Caco-2 (cell line): ENCODE measurements at regions not wholly inside any gene's neighbourhood (a gene's known extent, or its start where the extent isn't known, plus 50 kb on each side); places are given as distances from the start of the nearest gene placed in this dataset.
"Not testable (repeated sequence)": the region's sequence is repeated elsewhere in the genome, so short reads cannot be mapped to it uniquely, and the experiment has no call there.

Experiments
- BruUV-seq: library from RNA; stranded (reverse); fragments of 400-500 nt; replicated peaks from 2 replicates; lab custom pipeline; 2021; lab: Mats Ljungman, UMichigan
- CTCF ChIA-PET: fragments of 300-600 bp; sonication (Branson Sonifier 250); formaldehyde crosslinking; loops from one replicate; lab custom pipeline; 2022; ENCODE audit warnings: antibody characterized with exemption; lab: Charles Lee
- POLR2A ChIA-PET: fragments of 300-600 bp; sonication (Branson Sonifier 250); formaldehyde crosslinking; loops from one replicate; lab custom pipeline; 2022; ENCODE audit warnings: antibody characterized with exemption; lab: Charles Lee
- DNase-seq, 2 experiments: peaks; one replicate each; pipeline versions ENCODE4 v3.0.0 to v3.0.0-alpha.2; 2020 to 2022
- H3K27me3 ChIP-seq: replicated peaks from 2 replicates; pipeline ENCODE4 v1.6.0; 2011; ENCODE audit warnings: low read length; ENCODE audit not compliant: control insufficient read depth, insufficient read depth
- H3K36me3 ChIP-seq: 2 replicates; pipeline ENCODE4 v1.5.1; 2011; ENCODE audit warnings: low read length; ENCODE audit not compliant: control insufficient read depth, insufficient read depth
- H3K4me1 ChIP-seq: fragments of 250-450 bp; sonication (Bioruptor Pico); 2 replicates; pipeline ENCODE4 v1.5.1; 2020; ENCODE audit warnings: mild to moderate bottlenecking
- H3K4me3 ChIP-seq: 2 replicates; pipeline ENCODE4 v1.5.1; 2011; ENCODE audit warnings: low read depth, mild to moderate bottlenecking, control low read depth, low read length
- H3K9me3 ChIP-seq: fragments of 250-450 bp; sonication (Bioruptor Pico); 2 replicates; pipeline ENCODE4 v1.5.1; 2020; ENCODE audit warnings: mild to moderate bottlenecking, moderate library complexity
- H3K27ac Mint-ChIP-seq: one replicate; pipeline ENCODE4 v1.8.0; 2022; ENCODE audit warnings: mixed read lengths; ENCODE audit not compliant: unreplicated experiment
- H3K27me3 Mint-ChIP-seq: one replicate; pipeline ENCODE4 v1.8.0; 2022; ENCODE audit warnings: mixed read lengths; ENCODE audit not compliant: insufficient read depth, unreplicated experiment
- H3K36me3 Mint-ChIP-seq: one replicate; pipeline ENCODE4 v1.8.0; 2022; ENCODE audit warnings: mild to moderate bottlenecking, mixed read lengths; ENCODE audit not compliant: insufficient read depth, unreplicated experiment
- H3K4me1 Mint-ChIP-seq: one replicate; pipeline ENCODE4 v1.8.0; 2022; ENCODE audit warnings: low read depth, mixed read lengths; ENCODE audit not compliant: unreplicated experiment
- H3K4me3 Mint-ChIP-seq: one replicate; pipeline ENCODE4 v1.8.0; 2022; ENCODE audit warnings: mild to moderate bottlenecking, moderate library complexity, mixed read lengths; ENCODE audit not compliant: unreplicated experiment
- H3K9me3 Mint-ChIP-seq: one replicate; pipeline ENCODE4 v1.8.0; 2022; ENCODE audit warnings: mixed read lengths; ENCODE audit not compliant: unreplicated experiment
- intact Hi-C: fragments of 100-400 bp; cut with micrococcal nuclease; formaldehyde crosslinking; loops from one replicate; pipeline ENCODE4 v1.10.0; 2022; ENCODE audit not compliant: unreplicated experiment
- TF ChIP-seq, protein P1 (sequence below), 2 experiments: fragments of 200-600 bp in 1 of 2; IDR thresholded peaks; 1 replicate in 1 of 2; 2 replicates in 1 of 2; pipeline versions ENCODE4 v1.5.1 to v1.8.0; 2011 to 2022; ENCODE audit warnings: antibody characterized with exemption in 1 of 2, control low read depth in 1 of 2, inconsistent platforms in 1 of 2, low read depth in 1 of 2, low read length in 1 of 2, mild to moderate bottlenecking in 1 of 2, moderate library complexity in 1 of 2; ENCODE audit not compliant: insufficient read depth in 1 of 2, severe bottlenecking in 1 of 2, unreplicated experiment in 1 of 2

DNA sequence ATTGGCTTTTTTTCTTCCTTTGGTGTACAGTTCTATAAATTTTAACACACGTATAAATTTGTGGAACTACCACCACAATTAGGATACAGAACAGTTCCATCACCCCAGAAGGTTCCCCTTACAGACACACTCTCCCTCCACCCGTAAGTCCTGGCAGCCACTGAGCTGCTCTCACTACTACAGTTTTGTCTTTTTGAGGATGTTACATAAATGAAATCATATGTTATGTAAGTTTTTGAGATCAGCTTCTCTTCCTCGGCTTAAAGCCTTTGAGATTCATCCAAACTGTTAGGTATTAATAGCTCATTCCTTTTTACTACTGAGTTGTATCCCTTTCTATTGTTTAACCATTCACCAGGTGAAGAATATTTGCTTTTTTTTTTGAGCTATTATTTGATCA, 74.3 kb upstream of the SLC24A4 start:
- ChIA-PET POLR2A (no interaction called here), CTCF (no interaction called here)
- Histone ChIP-seq H3K36me3 (no peaks in the 10 kb centered on the region), H3K4me3 (no peak overlapping the region), H3K27me3 (no peaks in the 10 kb centered on the region; the same call in 1 of the 2 replicates), H3K4me1 (no peaks in the 10 kb centered on the region), H3K9me3 (peaks cover 10% of the 10 kb centered on the region; the same call in 1 of the 2 replicates)
- Mint-ChIP-seq H3K4me3 (no peak overlapping the region), H3K9me3 (peaks cover 11% of the 10 kb centered on the region), H3K36me3 (no peaks in the 10 kb centered on the region), H3K4me1 (no peaks in the 10 kb centered on the region), H3K27ac (no peak overlapping the region), H3K27me3 (peaks cover 22% of the 10 kb centered on the region)
- no peak for DNase-seq
- TF ChIP-seq, protein P1, sequence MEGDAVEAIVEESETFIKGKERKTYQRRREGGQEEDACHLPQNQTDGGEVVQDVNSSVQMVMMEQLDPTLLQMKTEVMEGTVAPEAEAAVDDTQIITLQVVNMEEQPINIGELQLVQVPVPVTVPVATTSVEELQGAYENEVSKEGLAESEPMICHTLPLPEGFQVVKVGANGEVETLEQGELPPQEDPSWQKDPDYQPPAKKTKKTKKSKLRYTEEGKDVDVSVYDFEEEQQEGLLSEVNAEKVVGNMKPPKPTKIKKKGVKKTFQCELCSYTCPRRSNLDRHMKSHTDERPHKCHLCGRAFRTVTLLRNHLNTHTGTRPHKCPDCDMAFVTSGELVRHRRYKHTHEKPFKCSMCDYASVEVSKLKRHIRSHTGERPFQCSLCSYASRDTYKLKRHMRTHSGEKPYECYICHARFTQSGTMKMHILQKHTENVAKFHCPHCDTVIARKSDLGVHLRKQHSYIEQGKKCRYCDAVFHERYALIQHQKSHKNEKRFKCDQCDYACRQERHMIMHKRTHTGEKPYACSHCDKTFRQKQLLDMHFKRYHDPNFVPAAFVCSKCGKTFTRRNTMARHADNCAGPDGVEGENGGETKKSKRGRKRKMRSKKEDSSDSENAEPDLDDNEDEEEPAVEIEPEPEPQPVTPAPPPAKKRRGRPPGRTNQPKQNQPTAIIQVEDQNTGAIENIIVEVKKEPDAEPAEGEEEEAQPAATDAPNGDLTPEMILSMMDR (IDR thresholded peaks at IDR 0.05; ENCODE audit: insufficient read depth in 1 of 2, low read depth in 1 of 2, low read length in 1 of 2, severe bottlenecking in 1 of 2, unreplicated experiment in 1 of 2), result no peak
- intact Hi-C loops, result no loop called here
- BruUV-seq, result no TSS peak

DNA sequence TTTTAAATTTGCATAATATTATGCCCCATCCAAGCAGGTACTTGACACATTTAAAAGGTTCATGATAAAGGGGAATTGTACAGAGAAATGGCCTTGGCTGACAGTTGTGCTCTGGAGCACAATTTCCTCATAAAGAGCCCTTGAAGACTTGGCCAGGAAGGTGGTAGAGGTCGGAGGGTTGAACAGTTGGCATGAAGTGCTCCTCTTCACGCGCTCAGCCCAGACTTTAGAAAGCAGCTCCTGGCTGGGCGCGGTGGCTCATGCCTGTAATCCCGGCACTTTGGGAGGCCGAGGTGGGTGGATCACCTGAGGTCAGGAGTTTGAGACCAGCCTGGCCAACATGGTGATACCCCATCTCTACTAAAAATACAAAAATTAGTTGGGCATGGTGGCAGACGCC, 72.6 kb upstream of the SLC24A4 start:
- H3K9me3 Mint-ChIP-seq, H3K4me3 ChIP-seq, H3K4me3 Mint-ChIP-seq, H3K27me3 ChIP-seq, H3K4me1 ChIP-seq, H3K36me3 Mint-ChIP-seq, CTCF ChIA-PET, H3K9me3 ChIP-seq, intact Hi-C loops, H3K4me1 Mint-ChIP-seq, H3K36me3 ChIP-seq, POLR2A ChIA-PET, BruUV-seq, DNase-seq, H3K27ac Mint-ChIP-seq: not testable (repeated sequence)
- peaks cover 29% of the 10 kb centered on the region for H3K27me3 Mint-ChIP-seq

DNA sequence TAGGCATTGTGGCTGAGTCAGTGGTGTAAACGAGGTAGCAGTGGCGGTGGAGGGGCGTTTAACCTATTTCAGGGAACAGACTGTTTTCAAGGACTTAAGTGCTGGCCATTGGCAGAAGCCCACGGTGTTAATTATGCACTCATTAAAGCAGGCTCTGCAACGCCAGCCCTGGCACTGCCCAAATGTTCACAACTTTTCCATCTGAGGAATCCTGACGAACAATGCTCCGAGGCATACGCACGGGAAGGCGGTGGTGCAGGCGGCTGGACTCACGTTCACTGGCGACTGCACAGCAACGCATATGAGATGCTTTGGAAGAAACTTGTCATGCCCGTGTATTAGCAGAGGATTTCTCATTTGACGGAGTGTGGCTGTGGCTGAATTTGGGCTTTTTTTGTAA, 70.6 kb upstream of the SLC24A4 start:
- Histone ChIP-seq H3K36me3 (no peaks in the 10 kb centered on the region), H3K9me3 (no peaks in the 10 kb centered on the region), H3K27me3 (no peaks in the 10 kb centered on the region; the same call in 1 of the 2 replicates), H3K4me1 (no peaks in the 10 kb centered on the region), H3K4me3 (no peak overlapping the region)
- H3K36me3 Mint-ChIP-seq, result no peaks in the 10 kb centered on the region
- TF ChIP-seq, protein P1 (IDR thresholded peaks at IDR 0.05; ENCODE audit: insufficient read depth in 1 of 2, low read depth in 1 of 2, low read length in 1 of 2, severe bottlenecking in 1 of 2, unreplicated experiment in 1 of 2), result no peak
- no peaks in the 10 kb centered on the region for H3K4me1 Mint-ChIP-seq
- BruUV-seq, result no TSS peak
- H3K9me3 Mint-ChIP-seq, result no peaks in the 10 kb centered on the region
- no peak overlapping the region for H3K27ac Mint-ChIP-seq
- DNase-seq, result no peak
- POLR2A ChIA-PET, result no interaction called here
- H3K4me3 Mint-ChIP-seq, result no peak overlapping the region
- CTCF ChIA-PET, result no interaction called here
- H3K27me3 Mint-ChIP-seq, result peaks cover 35% of the 10 kb centered on the region
- intact Hi-C loops, result no loop called here

DNA sequence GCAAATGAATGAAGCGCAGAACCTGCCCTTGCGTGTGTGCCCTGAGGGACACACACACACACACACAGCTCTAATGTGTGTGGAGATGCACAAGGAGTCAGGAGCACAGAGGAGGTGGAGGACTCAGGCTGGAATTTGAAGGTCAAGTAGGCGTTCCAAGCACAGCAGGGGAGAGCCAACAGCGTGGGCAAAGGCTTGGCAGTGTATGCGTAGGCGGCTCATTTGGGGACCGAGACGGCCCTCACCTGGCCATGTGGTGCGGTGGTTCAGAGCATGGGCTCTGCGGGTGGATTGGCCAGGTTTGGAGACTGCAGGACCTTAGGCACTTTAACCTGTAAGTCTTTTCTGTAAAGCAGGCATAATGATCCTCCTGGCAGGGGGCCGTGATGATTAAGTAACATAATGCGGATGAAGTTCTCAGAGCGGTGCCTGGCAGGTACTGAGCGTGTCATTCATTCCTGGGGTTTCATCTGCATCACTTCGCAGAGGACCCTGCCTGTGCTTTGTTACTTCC, 69.5 kb upstream of the SLC24A4 start:
- intact Hi-C loops, result no loop called here
- Mint-ChIP-seq H3K27ac (no peak overlapping the region), H3K9me3 (no peaks in the 10 kb centered on the region), H3K27me3 (peaks cover 35% of the 10 kb centered on the region), H3K4me1 (no peaks in the 10 kb centered on the region), H3K36me3 (no peaks in the 10 kb centered on the region), H3K4me3 (no peak overlapping the region)
- H3K27me3 ChIP-seq, result no peaks in the 10 kb centered on the region; the same call in 1 of the 2 replicates
- no peaks in the 10 kb centered on the region for H3K9me3 ChIP-seq
- no peaks in the 10 kb centered on the region for H3K36me3 ChIP-seq
- POLR2A ChIA-PET, result no interaction called here
- no peak for DNase-seq
- H3K4me3 ChIP-seq, result no peak overlapping the region
- CTCF ChIA-PET, result no interaction called here
- TF ChIP-seq, protein P1 (IDR thresholded peaks at IDR 0.05; ENCODE audit: insufficient read depth in 1 of 2, low read depth in 1 of 2, low read length in 1 of 2, severe bottlenecking in 1 of 2, unreplicated experiment in 1 of 2), result no peak
- H3K4me1 ChIP-seq, result no peaks in the 10 kb centered on the region
- BruUV-seq, result no TSS peak
